ENCODE measurements at regions not wholly inside any gene's neighbourhood (a gene's known extent, or its start where the extent isn't known, plus 50 kb on each side); places are given as distances from the start of the nearest gene placed in this dataset.

- no peak overlapping the region for H2AFZ ChIP-seq (ENCODE audit: low read length)
- H3K27ac ChIP-seq (ENCODE audit: low read depth, low read length), result no peak overlapping the region
- no peak for TF ChIP-seq CTCF (IDR thresholded peaks at IDR 0.05; ENCODE audit: extremely low read depth, low read depth, low read length)
- H3K36me3 ChIP-seq (ENCODE audit: insufficient read depth, low read length), result no peaks in the 10 kb centered on the region
- no peak overlapping the region for H3K4me2 ChIP-seq (ENCODE audit: insufficient read depth, low read length)
- no peaks in the 10 kb centered on the region for H3K9me3 ChIP-seq (ENCODE audit: low read depth, low read length)
- no peaks in the 10 kb centered on the region for H3K79me2 ChIP-seq (ENCODE audit: insufficient read depth, low read length)
- no peak overlapping the region for H3K4me3 ChIP-seq (ENCODE audit: insufficient read depth, low read length)
- no peaks in the 10 kb centered on the region for H3K4me1 ChIP-seq (ENCODE audit: insufficient read depth, low read length)
- DNase-seq (ENCODE audit: insufficient read length, low spot score, missing footprints), result no peak
- peaks cover 12% of the 10 kb centered on the region for H3K27me3 ChIP-seq (ENCODE audit: insufficient read depth, low read length)
- H4K20me1 ChIP-seq (ENCODE audit: insufficient read depth, low read length), result no peaks in the 10 kb centered on the region
Observed at GRCh38 chr2:118613737-118614136, 233.7 kb downstream of the EN1 start.

GRCh38 chr2:118611691-118612090 is 235.8 kb downstream of the EN1 start:
- Histone ChIP-seq H3K79me2 (ENCODE audit: insufficient read depth, low read length) (no peaks in the 10 kb centered on the region), H3K36me3 (ENCODE audit: insufficient read depth, low read length) (no peaks in the 10 kb centered on the region), H3K27me3 (ENCODE audit: insufficient read depth, low read length) (peaks cover 15% of the 10 kb centered on the region), H4K20me1 (ENCODE audit: insufficient read depth, low read length) (no peaks in the 10 kb centered on the region), H3K27ac (ENCODE audit: low read depth, low read length) (no peak overlapping the region), H3K4me1 (ENCODE audit: insufficient read depth, low read length) (no peaks in the 10 kb centered on the region), H3K4me3 (ENCODE audit: insufficient read depth, low read length) (no peak overlapping the region), H3K4me2 (ENCODE audit: insufficient read depth, low read length) (no peak overlapping the region), H3K9me3 (ENCODE audit: low read depth, low read length) (no peaks in the 10 kb centered on the region), H2AFZ (ENCODE audit: low read length) (no peak overlapping the region)
- TF ChIP-seq CTCF (IDR thresholded peaks at IDR 0.05; ENCODE audit: extremely low read depth, low read depth, low read length), result no peak
- no peak for DNase-seq (ENCODE audit: insufficient read length, low spot score, missing footprints)

GRCh38 chr2:118609138-118609537 is 238.3 kb downstream of the EN1 start:
- H3K4me3 ChIP-seq (ENCODE audit: insufficient read depth, low read length), result no peak overlapping the region
- H3K27ac ChIP-seq (ENCODE audit: low read depth, low read length), result no peak overlapping the region
- H3K79me2 ChIP-seq (ENCODE audit: insufficient read depth, low read length), result no peaks in the 10 kb centered on the region
- no peak for DNase-seq (ENCODE audit: insufficient read length, low spot score, missing footprints)
- no peak overlapping the region for H2AFZ ChIP-seq (ENCODE audit: low read length)
- H3K4me2 ChIP-seq (ENCODE audit: insufficient read depth, low read length), result no peak overlapping the region
- H3K36me3 ChIP-seq (ENCODE audit: insufficient read depth, low read length), result no peaks in the 10 kb centered on the region
- no peaks in the 10 kb centered on the region for H3K4me1 ChIP-seq (ENCODE audit: insufficient read depth, low read length)
- H3K27me3 ChIP-seq (ENCODE audit: insufficient read depth, low read length), result peaks cover 5% of the 10 kb centered on the region
- H3K9me3 ChIP-seq (ENCODE audit: low read depth, low read length), result no peaks in the 10 kb centered on the region
- H4K20me1 ChIP-seq (ENCODE audit: insufficient read depth, low read length), result no peaks in the 10 kb centered on the region
- TF ChIP-seq CTCF (IDR thresholded peaks at IDR 0.05; ENCODE audit: extremely low read depth, low read depth, low read length), result no peak

GRCh38 chr2:118607641-118608040 is 239.8 kb downstream of the EN1 start:
- Histone ChIP-seq H3K4me3 (ENCODE audit: insufficient read depth, low read length) (no peak overlapping the region), H3K4me1 (ENCODE audit: insufficient read depth, low read length) (no peaks in the 10 kb centered on the region), H4K20me1 (ENCODE audit: insufficient read depth, low read length) (no peaks in the 10 kb centered on the region), H3K27me3 (ENCODE audit: insufficient read depth, low read length) (peaks cover 3% of the 10 kb centered on the region), H3K4me2 (ENCODE audit: insufficient read depth, low read length) (no peak overlapping the region), H3K27ac (ENCODE audit: low read depth, low read length) (no peak overlapping the region), H2AFZ (ENCODE audit: low read length) (no peak overlapping the region), H3K36me3 (ENCODE audit: insufficient read depth, low read length) (no peaks in the 10 kb centered on the region), H3K9me3 (ENCODE audit: low read depth, low read length) (no peaks in the 10 kb centered on the region), H3K79me2 (ENCODE audit: insufficient read depth, low read length) (no peaks in the 10 kb centered on the region)
- no peak for TF ChIP-seq CTCF (IDR thresholded peaks at IDR 0.05; ENCODE audit: extremely low read depth, low read depth, low read length)
- no peak for DNase-seq (ENCODE audit: insufficient read length, low spot score, missing footprints)
